Ammon's horn (tissue), 1 donor: ENCODE measurements at regions not wholly inside any gene's neighbourhood (a gene's known extent, or its start where the extent isn't known, plus 50 kb on each side); places are given as distances from the start of the nearest gene placed in this dataset.
"Not testable (repeated sequence)": the region's sequence is repeated elsewhere in the genome, so short reads cannot be mapped to it uniquely, and the experiment has no call there.

ENCODE experiments used
- DNase-seq: peaks from one replicate; pipeline ENCODE4 v3.0.0-alpha.2; 2016; ENCODE audit warnings: low spot score

DNA sequence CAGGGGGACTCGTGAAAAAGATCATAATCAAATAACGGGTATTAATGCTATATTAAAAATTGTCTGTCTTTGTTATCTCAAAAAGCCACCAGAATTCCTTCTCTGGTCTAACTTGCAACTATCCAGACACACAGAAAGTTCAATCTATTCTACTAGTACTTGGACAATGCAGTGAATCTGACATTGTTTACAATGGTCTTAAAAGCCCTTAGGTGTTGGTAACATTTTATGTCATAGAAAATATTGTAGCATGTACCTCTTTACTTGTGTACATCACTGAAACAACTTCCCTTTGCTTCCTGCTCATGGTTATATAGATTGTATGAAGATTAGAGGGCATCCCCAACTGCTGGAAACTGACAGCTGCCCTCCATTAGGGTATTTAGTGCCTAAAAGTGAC, 71.1 kb upstream of the PPP3CA start:
- DNase-seq = no peak

DNA sequence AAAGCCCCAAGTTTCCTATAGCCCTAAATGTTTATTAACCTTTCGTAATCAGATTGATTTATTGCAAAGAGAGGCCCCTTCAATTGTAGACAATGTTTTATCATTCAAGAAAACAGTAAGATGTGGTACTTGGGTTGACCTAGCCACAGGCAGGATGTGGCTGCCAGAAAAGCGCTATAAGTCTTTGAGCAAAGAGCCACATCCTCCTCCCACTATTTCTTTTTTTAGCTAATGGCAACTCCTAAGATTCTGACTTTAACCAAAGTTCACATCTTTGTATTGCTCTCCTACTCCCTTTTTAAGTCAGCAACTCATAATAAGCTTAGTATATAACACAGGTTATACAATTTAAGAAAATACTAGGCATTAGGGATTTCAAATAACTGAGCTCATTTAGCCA, 70.7 kb upstream of the PPP3CA start:
- DNase-seq = no peak

DNA sequence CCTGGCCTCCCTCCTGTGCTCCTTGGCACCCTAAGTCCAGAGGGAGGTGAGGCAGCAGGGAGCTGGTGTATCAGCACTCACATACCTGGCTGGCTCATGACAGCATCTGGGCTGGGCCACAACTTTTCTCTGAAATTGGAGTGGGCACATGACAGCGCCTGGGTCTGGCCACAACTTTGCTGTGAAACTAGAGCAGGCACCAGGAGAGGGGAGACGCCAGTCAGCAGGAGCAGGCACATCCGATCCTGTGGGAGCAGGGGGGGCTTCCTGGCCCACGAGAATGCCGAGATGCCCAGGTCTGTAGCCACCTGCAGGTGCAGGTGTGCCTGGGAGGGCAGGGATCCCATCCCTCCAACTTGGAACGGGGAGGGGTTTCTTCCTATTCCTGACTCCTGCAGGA, 69.7 kb upstream of the PPP3CA start:
- DNase-seq = no peak

GRCh38 chr4:101415962-101416361, 68.6 kb upstream of the PPP3CA start:
- no peak for DNase-seq

DNA sequence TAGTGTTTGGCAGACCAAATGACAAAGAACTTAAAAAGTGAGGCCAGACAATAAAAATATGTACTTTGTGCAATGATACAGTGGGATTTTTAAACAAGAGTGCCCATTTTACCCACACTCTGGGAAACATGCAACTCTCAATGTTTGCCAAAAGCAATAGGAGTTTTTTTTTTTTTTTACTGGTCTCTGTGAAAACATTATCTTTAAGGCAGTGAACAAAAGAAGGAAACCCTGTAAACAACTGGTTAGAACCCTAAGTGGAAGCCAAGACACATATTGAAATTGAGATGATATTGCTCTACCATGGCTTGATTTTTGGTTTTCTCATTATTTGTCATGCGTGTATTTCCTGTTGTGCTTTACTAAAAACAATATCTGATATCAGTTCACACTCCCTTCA, 67.2 kb upstream of the PPP3CA start:
- no peak for DNase-seq

GRCh38 chr4:101411926-101412325, 64.6 kb upstream of the PPP3CA start:
- no peak for DNase-seq

GRCh38 chr4:101411281-101411910, 64.1 kb upstream of the PPP3CA start:
- not testable (repeated sequence) for DNase-seq

- DNase-seq = no peak
Observed at GRCh38 chr4:101400096-101400495, 52.8 kb upstream of the PPP3CA start.

DNA sequence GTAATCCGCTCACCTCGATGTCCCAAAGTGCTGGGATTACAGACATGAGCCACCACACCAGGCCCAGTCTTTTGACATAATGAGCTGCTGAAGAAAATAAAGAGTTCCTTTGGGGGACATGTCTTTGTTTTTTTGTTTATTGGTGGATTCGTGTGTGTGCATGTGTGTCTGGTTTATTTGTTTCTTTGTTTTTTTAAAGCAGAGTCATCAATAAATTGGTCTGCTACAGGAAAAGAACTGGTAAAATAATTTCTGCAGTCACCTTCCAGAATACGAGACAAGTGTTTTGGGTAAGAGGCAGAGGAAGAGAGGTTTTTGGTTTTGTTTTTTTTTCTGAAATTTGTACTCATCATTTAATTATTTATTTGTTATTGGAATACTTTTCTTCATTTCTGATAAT, 51.5 kb upstream of the PPP3CA start:
- no peak for DNase-seq
